H9 (cell line): ENCODE measurements at regions not wholly inside any gene's neighbourhood (a gene's known extent, or its start where the extent isn't known, plus 50 kb on each side); places are given as distances from the start of the nearest gene placed in this dataset.

ENCODE experiments used
- DNase-seq: peaks from one replicate; pipeline ENCODE4 v3.0.0-alpha.2; 2017
- H2AFZ ChIP-seq: one replicate; pipeline ENCODE4 v1.6.1; 2013; ENCODE audit warnings: mild to moderate bottlenecking, low read length, control low read depth, moderate library complexity
- H2AK5ac ChIP-seq: 2 replicates; pipeline ENCODE4 v1.6.1; 2013; ENCODE audit warnings: low read length, control low read depth, mixed read lengths; ENCODE audit not compliant: insufficient read length
- H2BK120ac ChIP-seq: one replicate; pipeline ENCODE4 v1.6.1; 2013; ENCODE audit warnings: low read depth, mild to moderate bottlenecking, low read length, control low read depth, inconsistent platforms; ENCODE audit not compliant: poor library complexity, severe bottlenecking
- H2BK12ac ChIP-seq: 2 replicates; pipeline ENCODE4 v1.6.1; 2013; ENCODE audit warnings: low read length, control low read depth, mixed read lengths, low read depth; ENCODE audit not compliant: insufficient read length
- H2BK15ac ChIP-seq: 2 replicates; pipeline ENCODE4 v1.6.1; 2013; ENCODE audit warnings: low read depth, low read length, control low read depth
- H2BK20ac ChIP-seq: one replicate; pipeline ENCODE4 v1.6.1; 2013; ENCODE audit warnings: low read depth, mild to moderate bottlenecking, low read length, control low read depth, inconsistent platforms; ENCODE audit not compliant: poor library complexity, severe bottlenecking
- H2BK5ac ChIP-seq: 2 replicates; pipeline ENCODE4 v1.6.1; 2013; ENCODE audit warnings: low read length, control low read depth, mixed read lengths; ENCODE audit not compliant: insufficient read length
- H3K14ac ChIP-seq: 2 replicates; pipeline ENCODE4 v1.6.1; 2013; ENCODE audit warnings: low read length, control low read depth; ENCODE audit not compliant: insufficient read depth
- H3K18ac ChIP-seq: 2 replicates; pipeline ENCODE4 v1.6.1; 2013; ENCODE audit warnings: low read depth, mild to moderate bottlenecking, mixed read lengths, low read length, control low read depth; ENCODE audit not compliant: insufficient read length
- H3K23ac ChIP-seq: 2 replicates; pipeline ENCODE4 v1.6.1; 2013; ENCODE audit warnings: low read length, control low read depth, mixed read lengths, low read depth; ENCODE audit not compliant: insufficient read length
- H3K23me2 ChIP-seq: 2 replicates; pipeline ENCODE4 v1.6.1; 2013; ENCODE audit warnings: low read depth, mild to moderate bottlenecking, mixed read lengths, low read length, control low read depth; ENCODE audit not compliant: insufficient read length, poor library complexity, severe bottlenecking
- H3K27ac ChIP-seq: 2 replicates; pipeline ENCODE4 v1.5.1; 2013; ENCODE audit warnings: low read length, control low read depth, mixed read lengths, low read depth; ENCODE audit not compliant: insufficient read length
- H3K27me3 ChIP-seq: 2 replicates; pipeline ENCODE4 v1.6.1; 2013; ENCODE audit warnings: low read length, control low read depth, inconsistent platforms; ENCODE audit not compliant: insufficient read depth
- H3K4ac ChIP-seq: 2 replicates; pipeline ENCODE4 v1.6.1; 2013; ENCODE audit warnings: low read depth, mild to moderate bottlenecking, control low read depth, inconsistent platforms, low read length, moderate library complexity
- H3K4me1 ChIP-seq: 2 replicates; pipeline ENCODE4 v1.6.1; 2013; ENCODE audit warnings: low read length, control low read depth, inconsistent platforms; ENCODE audit not compliant: insufficient read depth
- H3K4me2 ChIP-seq: 2 replicates; pipeline ENCODE4 v1.6.1; 2013; ENCODE audit warnings: low read length, control low read depth, mixed read lengths; ENCODE audit not compliant: insufficient read length, insufficient read depth
- H3K56ac ChIP-seq: 2 replicates; pipeline ENCODE4 v1.6.1; 2013; ENCODE audit warnings: low read depth, mild to moderate bottlenecking, mixed read lengths, low read length, control low read depth; ENCODE audit not compliant: insufficient read length
- H3K79me1 ChIP-seq: 2 replicates; pipeline ENCODE4 v1.6.1; 2013; ENCODE audit warnings: low read depth, mild to moderate bottlenecking, moderate library complexity, low read length, control low read depth, inconsistent platforms; ENCODE audit not compliant: insufficient read depth, poor library complexity, severe bottlenecking
- H3K79me2 ChIP-seq: 2 replicates; pipeline ENCODE4 v1.6.1; 2013; ENCODE audit warnings: low read length, control low read depth, inconsistent platforms; ENCODE audit not compliant: insufficient read depth
- H3K9ac ChIP-seq: 2 replicates; pipeline ENCODE4 v1.6.1; 2013; ENCODE audit warnings: low read length, control low read depth, mixed read lengths; ENCODE audit not compliant: insufficient read length; ENCODE audit errors: extremely low read depth
- H3K9me3 ChIP-seq: one replicate; pipeline ENCODE4 v1.6.1; 2013; ENCODE audit warnings: low read depth, low read length, inconsistent platforms; ENCODE audit not compliant: control insufficient read depth
- H3T11ph ChIP-seq: one replicate; pipeline ENCODE4 v1.6.1; 2013; ENCODE audit warnings: mild to moderate bottlenecking, low read length, control low read depth, inconsistent platforms
- H4K20me1 ChIP-seq: one replicate; pipeline ENCODE4 v1.6.1; 2013; ENCODE audit not compliant: control insufficient read depth, insufficient read length, insufficient read depth
- H4K5ac ChIP-seq: 2 replicates; pipeline ENCODE4 v1.6.1; 2013; ENCODE audit warnings: low read depth, mild to moderate bottlenecking, mixed read lengths, low read length, control low read depth; ENCODE audit not compliant: insufficient read length
- H4K8ac ChIP-seq: replicated peaks from 2 replicates; pipeline ENCODE4 v1.6.1; 2013; ENCODE audit warnings: low read length, control low read depth, mixed read lengths, low read depth; ENCODE audit not compliant: insufficient read length
- H4K91ac ChIP-seq: 2 replicates; pipeline ENCODE4 v1.6.1; 2013; ENCODE audit warnings: low read depth, mild to moderate bottlenecking, moderate library complexity, mixed read lengths, low read length, control low read depth; ENCODE audit not compliant: insufficient read length
- H3K27ac Mint-ChIP-seq, 3 experiments: 2 replicates in 2 of 3; 3 replicates in 1 of 3; pipeline ENCODE4 v1.8.0; 2020 to 2021; ENCODE audit warnings: mixed read lengths in 3 of 3, mild to moderate bottlenecking in 1 of 3, moderate library complexity in 1 of 3
- H3K27me3 Mint-ChIP-seq: 2 replicates; pipeline ENCODE4 v1.8.0; 2021; ENCODE audit warnings: low read depth, mild to moderate bottlenecking, moderate library complexity, mixed read lengths
- H3K36me3 Mint-ChIP-seq, 3 experiments: 2 replicates in 2 of 3; 3 replicates in 1 of 3; pipeline ENCODE4 v1.8.0; 2020 to 2021; ENCODE audit warnings: low read depth in 3 of 3, mixed read lengths in 3 of 3; ENCODE audit not compliant: insufficient read depth in 1 of 3
- H3K4me1 Mint-ChIP-seq, 2 experiments: 2 replicates each; pipeline ENCODE4 v1.8.0; 2020; ENCODE audit warnings: mixed read lengths in 2 of 2
- H3K4me3 Mint-ChIP-seq, 2 experiments: 2 replicates in 1 of 2; 3 replicates in 1 of 2; pipeline ENCODE4 v1.8.0; 2020 to 2021; ENCODE audit warnings: mild to moderate bottlenecking in 2 of 2, mixed read lengths in 2 of 2, moderate library complexity in 1 of 2
- H3K9me3 Mint-ChIP-seq, 2 experiments: 2 replicates in 1 of 2; 3 replicates in 1 of 2; pipeline ENCODE4 v1.8.0; 2020; ENCODE audit warnings: mild to moderate bottlenecking in 2 of 2, mixed read lengths in 2 of 2, moderate library complexity in 1 of 2
- TF ChIP-seq, protein P1 (sequence below): fragments of 200-600 bp; sonication (generic); conservative IDR thresholded peaks from 3 replicates; pipeline ENCODE4 v1.8.0; 2021; ENCODE audit warnings: antibody characterized with exemption, mild to moderate bottlenecking

DNA sequence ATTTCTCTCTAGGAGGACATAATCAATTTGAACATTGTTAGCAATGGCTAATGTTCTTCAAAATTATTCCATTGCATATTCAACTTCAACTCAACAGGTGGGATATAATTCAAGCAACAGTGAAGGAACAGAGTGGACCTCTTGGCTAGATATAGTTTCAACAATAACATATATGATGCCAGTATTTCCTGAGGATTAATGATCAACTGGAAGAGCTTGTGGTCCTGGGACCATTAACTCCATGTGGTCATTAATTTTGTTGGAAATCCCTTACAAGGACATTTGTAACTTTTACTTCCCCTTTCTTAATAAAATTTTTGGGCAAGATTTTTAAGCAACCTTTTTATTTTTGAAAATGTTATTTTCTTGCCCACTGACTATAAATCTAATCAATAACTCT is 54.3 kb upstream of the ROBO2 start:
- Histone ChIP-seq H4K20me1 (no peaks in the 10 kb centered on the region), H2BK12ac (no peak overlapping the region), H4K8ac (no peak overlapping the region), H3K4ac (no peak overlapping the region), H3K27ac (no peak overlapping the region), H2BK5ac (no peak overlapping the region), H3K9me3 (no peaks in the 10 kb centered on the region), H3K9ac (no peak overlapping the region), H3T11ph (no peak overlapping the region), H3K79me2 (no peaks in the 10 kb centered on the region), H3K18ac (no peak overlapping the region), H3K27me3 (no peaks in the 10 kb centered on the region), H3K79me1 (no peaks in the 10 kb centered on the region), H3K4me2 (no peak overlapping the region), H2AFZ (no peak overlapping the region), H3K56ac (no peak overlapping the region), H3K23ac (no peak overlapping the region), H2AK5ac (no peak overlapping the region), H3K14ac (no peak overlapping the region), H3K4me1 (no peaks in the 10 kb centered on the region), H3K23me2 (no peaks in the 10 kb centered on the region), H2BK20ac (no peak overlapping the region), H2BK15ac (no peak overlapping the region), H4K91ac (no peak overlapping the region), H4K5ac (no peak overlapping the region), H2BK120ac (no peak overlapping the region)
- TF ChIP-seq, protein P1, sequence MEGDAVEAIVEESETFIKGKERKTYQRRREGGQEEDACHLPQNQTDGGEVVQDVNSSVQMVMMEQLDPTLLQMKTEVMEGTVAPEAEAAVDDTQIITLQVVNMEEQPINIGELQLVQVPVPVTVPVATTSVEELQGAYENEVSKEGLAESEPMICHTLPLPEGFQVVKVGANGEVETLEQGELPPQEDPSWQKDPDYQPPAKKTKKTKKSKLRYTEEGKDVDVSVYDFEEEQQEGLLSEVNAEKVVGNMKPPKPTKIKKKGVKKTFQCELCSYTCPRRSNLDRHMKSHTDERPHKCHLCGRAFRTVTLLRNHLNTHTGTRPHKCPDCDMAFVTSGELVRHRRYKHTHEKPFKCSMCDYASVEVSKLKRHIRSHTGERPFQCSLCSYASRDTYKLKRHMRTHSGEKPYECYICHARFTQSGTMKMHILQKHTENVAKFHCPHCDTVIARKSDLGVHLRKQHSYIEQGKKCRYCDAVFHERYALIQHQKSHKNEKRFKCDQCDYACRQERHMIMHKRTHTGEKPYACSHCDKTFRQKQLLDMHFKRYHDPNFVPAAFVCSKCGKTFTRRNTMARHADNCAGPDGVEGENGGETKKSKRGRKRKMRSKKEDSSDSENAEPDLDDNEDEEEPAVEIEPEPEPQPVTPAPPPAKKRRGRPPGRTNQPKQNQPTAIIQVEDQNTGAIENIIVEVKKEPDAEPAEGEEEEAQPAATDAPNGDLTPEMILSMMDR: no peak
- peaks cover 3 to 7% of the 10 kb centered on the region in 2 experiments for H3K4me1 Mint-ChIP-seq
- H3K36me3 Mint-ChIP-seq: no peaks in the 10 kb centered on the region
- DNase-seq: no peak
- H3K27me3 Mint-ChIP-seq: no peaks in the 10 kb centered on the region
- H3K4me3 Mint-ChIP-seq: no peak overlapping the region
- H3K27ac Mint-ChIP-seq: no peak overlapping the region
- no peaks in the 10 kb centered on the region for H3K9me3 Mint-ChIP-seq
